IMR-90 (cell line): ENCODE measurements at regions not wholly inside any gene's neighbourhood (a gene's known extent, or its start where the extent isn't known, plus 50 kb on each side); places are given as distances from the start of the nearest gene placed in this dataset.

Experiments used
- ATAC-seq: fragments of 200-7000 bp; cut with Tn5 transposase; 2 replicates; pipeline ENCODE4 v1.9.1; 2020; ENCODE audit warnings: low read depth, mild to moderate bottlenecking, moderate library complexity
- BruUV-seq: library from RNA; stranded (reverse); fragments of 400-500 nt; replicated peaks from 2 replicates; lab custom pipeline; 2021; lab: Mats Ljungman, UMichigan
- CTCF ChIA-PET: fragments of 300-600 bp; formaldehyde crosslinking; extraction: SDS; loops from one replicate; lab custom pipeline; 2021; ENCODE audit warnings: antibody characterized with exemption; lab: Yijun Ruan, JAX
- POLR2A ChIA-PET: fragments of 300-600 bp; sonication (Branson Sonifier 250); formaldehyde crosslinking; loops from one replicate; lab custom pipeline; 2022; ENCODE audit warnings: antibody characterized with exemption; ENCODE audit not compliant: unreplicated experiment; lab: Charles Lee
- DNase-seq: peaks from one replicate; pipeline ENCODE4 v3.0.0; 2013
- H2AFZ ChIP-seq: replicated peaks from 2 replicates; pipeline ENCODE3; 2013; ENCODE audit warnings: low read length, mild to moderate bottlenecking; ENCODE audit not compliant: poor library complexity
- H2AK5ac ChIP-seq: 2 replicates; pipeline ENCODE4 v1.6.1; 2013; ENCODE audit warnings: low read depth, low read length, inconsistent platforms
- H2AK9ac ChIP-seq: replicated peaks from 2 replicates; pipeline ENCODE3; 2013; ENCODE audit warnings: mild to moderate bottlenecking, low read depth, low read length, moderate library complexity; ENCODE audit not compliant: poor library complexity
- H2BK120ac ChIP-seq: 2 replicates; pipeline ENCODE4 v1.6.1; 2013; ENCODE audit warnings: low read depth, low read length, inconsistent platforms
- H2BK15ac ChIP-seq: 3 replicates; pipeline ENCODE4 v1.6.1; 2013; ENCODE audit warnings: low read depth, low read length, inconsistent platforms
- H2BK20ac ChIP-seq: 2 replicates; pipeline ENCODE4 v1.6.1; 2013; ENCODE audit warnings: low read depth, mild to moderate bottlenecking, inconsistent platforms, low read length, moderate library complexity
- H2BK5ac ChIP-seq: 2 replicates; pipeline ENCODE4 v1.6.1; 2013; ENCODE audit warnings: mild to moderate bottlenecking, low read depth, low read length, inconsistent platforms; ENCODE audit not compliant: poor library complexity, severe bottlenecking
- H3K14ac ChIP-seq: replicated peaks from 2 replicates; pipeline ENCODE4 v1.6.1; 2013; ENCODE audit warnings: low read depth, low read length, inconsistent platforms
- H3K18ac ChIP-seq: 2 replicates; pipeline ENCODE4 v1.6.1; 2013; ENCODE audit warnings: low read depth, low read length, control low read depth
- H3K23ac ChIP-seq: 2 replicates; pipeline ENCODE4 v1.6.1; 2013; ENCODE audit warnings: low read depth, low read length, inconsistent platforms
- H3K27ac ChIP-seq: 2 replicates; pipeline ENCODE4 v1.5.1; 2013; ENCODE audit warnings: mild to moderate bottlenecking, control low read depth, low read length; ENCODE audit not compliant: insufficient read depth
- H3K27me3 ChIP-seq: 2 replicates; pipeline ENCODE4 v1.6.1; 2013; ENCODE audit warnings: low read length; ENCODE audit not compliant: control insufficient read depth, insufficient read depth
- H3K36me3 ChIP-seq: 2 replicates; pipeline ENCODE4 v1.6.1; 2013; ENCODE audit warnings: low read length, mixed read lengths; ENCODE audit not compliant: control insufficient read depth, insufficient read depth
- H3K4ac ChIP-seq: 2 replicates; pipeline ENCODE4 v1.6.1; 2013; ENCODE audit warnings: low read depth, low read length, inconsistent platforms
- H3K4me1 ChIP-seq: 2 replicates; pipeline ENCODE4 v1.6.1; 2013; ENCODE audit warnings: low read length, mixed read lengths; ENCODE audit not compliant: control insufficient read depth, insufficient read depth
- H3K4me2 ChIP-seq: 2 replicates; pipeline ENCODE4 v1.6.1; 2013; ENCODE audit warnings: low read depth, mild to moderate bottlenecking, control low read depth, low read length, moderate library complexity
- H3K4me3 ChIP-seq: 2 replicates; pipeline ENCODE4 v1.5.1; 2013; ENCODE audit warnings: low read depth, mild to moderate bottlenecking, control low read depth, low read length, moderate library complexity; ENCODE audit not compliant: insufficient read depth
- H3K56ac ChIP-seq: 2 replicates; pipeline ENCODE4 v1.6.1; 2013; ENCODE audit warnings: low read length, inconsistent platforms; ENCODE audit not compliant: insufficient read depth; ENCODE audit errors: extremely low read depth
- H3K79me1 ChIP-seq, 2 experiments: 2 replicates each; pipeline ENCODE4 v1.6.1; 2013; ENCODE audit warnings: low read length in 2 of 2, inconsistent platforms in 1 of 2, low read depth in 1 of 2
- H3K9ac ChIP-seq: 2 replicates; pipeline ENCODE4 v1.6.1; 2013; ENCODE audit warnings: low read depth, low read length, control low read depth
- H3K9me1 ChIP-seq: 2 replicates; pipeline ENCODE4 v1.6.1; 2013; ENCODE audit warnings: low read length, inconsistent platforms; ENCODE audit not compliant: insufficient read depth
- H3K9me3 ChIP-seq: 2 replicates; pipeline ENCODE4 v1.6.1; 2013; ENCODE audit warnings: low read length; ENCODE audit not compliant: control insufficient read depth, insufficient read depth
- H4K20me1 ChIP-seq: 2 replicates; pipeline ENCODE4 v1.6.1; 2013; ENCODE audit warnings: low read length, inconsistent platforms; ENCODE audit not compliant: insufficient read depth
- H4K5ac ChIP-seq: 2 replicates; pipeline ENCODE4 v1.6.1; 2013; ENCODE audit warnings: mild to moderate bottlenecking, low read depth, low read length, control low read depth
- H4K8ac ChIP-seq, 2 experiments: 2 replicates each; pipeline ENCODE4 v1.6.1; 2013; ENCODE audit warnings: low read depth in 2 of 2, low read length in 2 of 2, control low read depth in 1 of 2, inconsistent platforms in 1 of 2
- H4K91ac ChIP-seq: 2 replicates; pipeline ENCODE4 v1.6.1; 2013; ENCODE audit warnings: low read depth, low read length, inconsistent platforms; ENCODE audit not compliant: insufficient read depth
- BHLHE40 ChIP-seq: fragments of 150-350 bp; IDR thresholded peaks from 2 replicates; pipeline ENCODE4 v1.6.1; 2016; ENCODE audit warnings: mild to moderate bottlenecking, low read depth, low read length
- CEBPB ChIP-seq: IDR thresholded peaks from 2 replicates; pipeline ENCODE4 v1.6.1; 2012; ENCODE audit warnings: low read depth, low read length, improper control_type of control experiment
- CHD1 ChIP-seq: IDR thresholded peaks from 2 replicates; pipeline ENCODE4 v1.6.1; 2012; ENCODE audit warnings: low read depth, low read length, improper control_type of control experiment
- CTCF ChIP-seq: conservative IDR thresholded peaks from 2 replicates; pipeline ENCODE4 v1.5.1; 2012; ENCODE audit warnings: mild to moderate bottlenecking, low read depth, low read length, improper control_type of control experiment
- ELK1 ChIP-seq: fragments of 150-350 bp; IDR thresholded peaks from 2 replicates; pipeline ENCODE4 v1.6.1; 2016; ENCODE audit warnings: low read depth, mild to moderate bottlenecking, low read length, moderate library complexity, borderline replicate concordance
- FOS ChIP-seq: fragments of 150-350 bp; IDR thresholded peaks from 2 replicates; pipeline ENCODE4 v1.6.1; 2016; ENCODE audit warnings: low read depth, low read length
- MAFK ChIP-seq: IDR thresholded peaks from 2 replicates; pipeline ENCODE4 v1.6.1; 2012; ENCODE audit warnings: low read depth, low read length, improper control_type of control experiment
- MAZ ChIP-seq: IDR thresholded peaks from 2 replicates; pipeline ENCODE4 v1.6.1; 2012; ENCODE audit warnings: low read depth, mild to moderate bottlenecking, low read length, improper control_type of control experiment, moderate library complexity, borderline replicate concordance
- MXI1 ChIP-seq: IDR thresholded peaks from 2 replicates; pipeline ENCODE4 v1.6.1; 2012; ENCODE audit warnings: low read depth, mild to moderate bottlenecking, low read length, moderate library complexity, borderline replicate concordance
- NFE2L2 ChIP-seq: fragments of 150-350 bp; IDR thresholded peaks from 2 replicates; pipeline ENCODE4 v1.6.1; 2016; ENCODE audit warnings: low read depth, mild to moderate bottlenecking, low read length
- POLR2A ChIP-seq: IDR thresholded peaks from 2 replicates; pipeline ENCODE4 v1.6.1; 2012; ENCODE audit warnings: mild to moderate bottlenecking, low read depth, low read length
- RAD21 ChIP-seq: IDR thresholded peaks from 2 replicates; pipeline ENCODE4 v1.6.1; 2012; ENCODE audit warnings: low read length, improper control_type of control experiment
- RCOR1 ChIP-seq: IDR thresholded peaks from 2 replicates; pipeline ENCODE4 v1.6.1; 2012; ENCODE audit warnings: mild to moderate bottlenecking, low read length, improper control_type of control experiment; ENCODE audit not compliant: insufficient replicate concordance
- RFX5 ChIP-seq: IDR thresholded peaks from 2 replicates; pipeline ENCODE4 v1.8.0; 2012; ENCODE audit warnings: low read depth, mild to moderate bottlenecking, low read length, moderate library complexity
- SMC3 ChIP-seq: fragments of 150-350 bp; IDR thresholded peaks from 2 replicates; pipeline ENCODE4 v1.6.1; 2016; ENCODE audit warnings: low read depth, mild to moderate bottlenecking, antibody characterized with exemption, low read length, moderate library complexity
- USF2 ChIP-seq: fragments of 150-350 bp; IDR thresholded peaks from 2 replicates; pipeline ENCODE4 v1.6.1; 2017; ENCODE audit warnings: mild to moderate bottlenecking, antibody characterized with exemption, low read length, low read depth
- WGBS, 2 experiments: methylation state at CpG; one replicate each; pipeline versions ENCODE4 v1.1.5 to v1.1.7; 2013; ENCODE audit warnings: missing lambda C conversion rate in 2 of 2; ENCODE audit not compliant: insufficient read length in 1 of 2; ENCODE audit errors: extremely low coverage in 2 of 2; 5-methylcytosine and 5-hydroxymethylcytosine counted together
- dilution Hi-C: fragments of 300-500 bp; cut with HindIII; formaldehyde crosslinking; loops from one replicate; pipeline ENCODE4 v1.14.3; 2018; ENCODE audit warnings: low sequenced_read_pairs; ENCODE audit not compliant: unreplicated experiment
- in situ Hi-C: fragments of 300-500 bp; cut with MboI; formaldehyde crosslinking; loops from 3 replicates; pipeline ENCODE4 v1.14.3; 2019; ENCODE audit warnings: low sequenced_read_pairs, inconsistent platforms, mixed read lengths
- intact Hi-C: fragments of 100-400 bp; cut with micrococcal nuclease; formaldehyde crosslinking; loops from 2 replicates; pipeline ENCODE4 v1.10.0; 2022

- CTCF ChIA-PET: interaction anchor here (0.6 kb wide), 1 partner anchor 415 kb away, joined by 3 read pairs; no protein-coding TSS in a partner anchor
Observed at GRCh38 chrX:142084611-142085010, 120.5 kb downstream of the MAGEC2 start.

More at GRCh38 chrX:142084611-142085010, 120.5 kb downstream of the MAGEC2 start:
- no peak overlapping the region for H2AFZ ChIP-seq
- no peak overlapping the region for H3K56ac ChIP-seq
- no peak overlapping the region for H3K23ac ChIP-seq
- intact Hi-C loops: loop anchor here (5.0 kb wide), 1 partner anchor 1167 kb away; no protein-coding TSS in a partner anchor
- TF ChIP-seq CTCF (no peak), MAFK (no peak), RAD21 (no peak), BHLHE40 (no peak), CHD1 (no peak), NFE2L2 (no peak), ELK1 (no peak), RFX5 (no peak), FOS (no peak), CEBPB (no peak), MAZ (no peak), MXI1 (no peak), RCOR1 (no peak), POLR2A (no peak), SMC3 (no peak), USF2 (no peak)
- no peaks in the 10 kb centered on the region for H3K4me1 ChIP-seq
- no peak overlapping the region for H3K27ac ChIP-seq
- no peak overlapping the region for H4K5ac ChIP-seq
- H2AK5ac ChIP-seq: no peak overlapping the region
- no peak overlapping the region for H2BK15ac ChIP-seq
- no TSS peak for BruUV-seq
- no peak overlapping the region for H4K91ac ChIP-seq
- no peaks in the 10 kb centered on the region for H3K27me3 ChIP-seq
- POLR2A ChIA-PET: no interaction called here
- no peak overlapping the region for H2BK5ac ChIP-seq
- H2BK120ac ChIP-seq: no peak overlapping the region
- no peak overlapping the region for H3K4ac ChIP-seq
- H4K8ac ChIP-seq: no peak overlapping the region
- H3K4me3 ChIP-seq: no peak overlapping the region
- no peak overlapping the region for H3K18ac ChIP-seq
- H3K14ac ChIP-seq: no peak overlapping the region
- no peaks in the 10 kb centered on the region for H3K79me1 ChIP-seq
- H3K9ac ChIP-seq: no peak overlapping the region
- no CpG with 5 or more reads among the region's 1 CpG for WGBS, 2 experiments
- ATAC-seq (no peak), DNase-seq (no peak)
- in situ Hi-C loops: no loop called here
- peaks cover 2% of the 10 kb centered on the region; the same call in 1 of the 2 replicates for H3K9me3 ChIP-seq
- no peak overlapping the region for H3K4me2 ChIP-seq
- H2AK9ac ChIP-seq: no peak overlapping the region
- H3K9me1 ChIP-seq: no peaks in the 10 kb centered on the region
- H4K20me1 ChIP-seq: no peaks in the 10 kb centered on the region
- dilution Hi-C loops: no loop called here
- no peak overlapping the region for H2BK20ac ChIP-seq
- H3K36me3 ChIP-seq: no peaks in the 10 kb centered on the region
